ENCODE measurements at regions not wholly inside any gene's neighbourhood (a gene's known extent, or its start where the extent isn't known, plus 50 kb on each side); places are given as distances from the start of the nearest gene placed in this dataset.

DNA sequence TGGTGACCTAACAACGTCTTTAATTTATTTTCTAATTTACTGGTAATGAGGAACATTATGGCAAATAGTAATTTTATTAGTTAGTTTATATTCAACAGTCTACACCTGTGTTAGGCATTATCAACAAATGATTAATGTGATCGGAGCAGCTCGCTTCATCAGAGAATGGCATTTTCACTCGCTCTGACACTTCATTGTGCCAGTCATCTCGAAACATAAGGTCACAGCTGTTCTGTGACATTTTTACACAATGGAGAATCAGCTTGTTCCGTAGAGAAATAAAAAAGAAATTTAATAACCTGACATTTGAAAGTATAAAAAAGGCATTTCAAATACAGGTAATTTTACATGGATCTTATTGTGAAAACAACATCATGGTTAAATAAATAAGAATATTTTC lies 858.4 kb downstream of the SLITRK6 start:
- H3K4me3 ChIP-seq, result no peak overlapping the region
- H3K36me3 ChIP-seq, result no peaks in the 10 kb centered on the region
- WGBS, 2 donors, result 45 to 51% methylated on average over 6 of the region's 6 CpGs
- TF ChIP-seq POLR2A (IDR thresholded peaks at IDR 0.05) (no peak), EP300 (IDR thresholded peaks at IDR 0.05) (no peak)
- TF ChIP-seq, protein P1, sequence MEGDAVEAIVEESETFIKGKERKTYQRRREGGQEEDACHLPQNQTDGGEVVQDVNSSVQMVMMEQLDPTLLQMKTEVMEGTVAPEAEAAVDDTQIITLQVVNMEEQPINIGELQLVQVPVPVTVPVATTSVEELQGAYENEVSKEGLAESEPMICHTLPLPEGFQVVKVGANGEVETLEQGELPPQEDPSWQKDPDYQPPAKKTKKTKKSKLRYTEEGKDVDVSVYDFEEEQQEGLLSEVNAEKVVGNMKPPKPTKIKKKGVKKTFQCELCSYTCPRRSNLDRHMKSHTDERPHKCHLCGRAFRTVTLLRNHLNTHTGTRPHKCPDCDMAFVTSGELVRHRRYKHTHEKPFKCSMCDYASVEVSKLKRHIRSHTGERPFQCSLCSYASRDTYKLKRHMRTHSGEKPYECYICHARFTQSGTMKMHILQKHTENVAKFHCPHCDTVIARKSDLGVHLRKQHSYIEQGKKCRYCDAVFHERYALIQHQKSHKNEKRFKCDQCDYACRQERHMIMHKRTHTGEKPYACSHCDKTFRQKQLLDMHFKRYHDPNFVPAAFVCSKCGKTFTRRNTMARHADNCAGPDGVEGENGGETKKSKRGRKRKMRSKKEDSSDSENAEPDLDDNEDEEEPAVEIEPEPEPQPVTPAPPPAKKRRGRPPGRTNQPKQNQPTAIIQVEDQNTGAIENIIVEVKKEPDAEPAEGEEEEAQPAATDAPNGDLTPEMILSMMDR (IDR thresholded peaks at IDR 0.05), result no peak
- H3K27me3 ChIP-seq, result no peaks in the 10 kb centered on the region
- DNase-seq (ENCODE audit: low spot score in 2 of 2), result no peak
- H3K27ac ChIP-seq, result no peak overlapping the region
- H3K9me3 ChIP-seq, result no peaks in the 10 kb centered on the region
- H3K4me1 ChIP-seq, result peaks cover 0 to 1% (median 0%) of the 10 kb centered on the region in 4 donors

DNA sequence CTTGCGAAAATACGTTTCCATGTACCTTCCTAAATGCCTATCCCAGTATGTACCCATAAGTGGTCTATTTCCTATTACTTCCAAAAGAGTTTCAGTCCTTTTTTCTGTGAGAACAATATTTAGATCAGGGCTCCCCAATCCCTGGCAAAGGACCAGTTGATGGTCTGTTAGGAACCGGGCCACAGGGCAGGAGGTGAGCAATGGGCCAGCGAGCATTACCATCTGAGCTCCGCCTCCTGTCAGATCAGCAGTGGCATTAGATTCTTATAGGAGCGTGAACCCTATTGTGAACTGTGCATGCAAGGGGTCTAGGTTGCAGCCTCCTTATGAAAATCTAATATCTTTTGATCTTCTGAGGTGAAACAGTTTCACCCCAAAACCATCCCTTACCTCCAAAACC lies 859.1 kb downstream of the SLITRK6 start:
- Histone ChIP-seq H3K36me3 (no peaks in the 10 kb centered on the region), H3K9me3 (no peaks in the 10 kb centered on the region), H3K27ac (no peak overlapping the region), H3K27me3 (no peaks in the 10 kb centered on the region), H3K4me1 (peaks cover 0 to 8% (median 0%) of the 10 kb centered on the region in 4 donors), H3K4me3 (no peak overlapping the region)
- DNase-seq (ENCODE audit: low spot score in 2 of 2), result no peak
- TF ChIP-seq POLR2A (IDR thresholded peaks at IDR 0.05), result no peak
- no peak for TF ChIP-seq EP300 (IDR thresholded peaks at IDR 0.05)
- TF ChIP-seq, protein P1 (IDR thresholded peaks at IDR 0.05), result no peak
- 83 to 91% methylated on average over 6 of the region's 6 CpGs for WGBS, 2 donors

DNA sequence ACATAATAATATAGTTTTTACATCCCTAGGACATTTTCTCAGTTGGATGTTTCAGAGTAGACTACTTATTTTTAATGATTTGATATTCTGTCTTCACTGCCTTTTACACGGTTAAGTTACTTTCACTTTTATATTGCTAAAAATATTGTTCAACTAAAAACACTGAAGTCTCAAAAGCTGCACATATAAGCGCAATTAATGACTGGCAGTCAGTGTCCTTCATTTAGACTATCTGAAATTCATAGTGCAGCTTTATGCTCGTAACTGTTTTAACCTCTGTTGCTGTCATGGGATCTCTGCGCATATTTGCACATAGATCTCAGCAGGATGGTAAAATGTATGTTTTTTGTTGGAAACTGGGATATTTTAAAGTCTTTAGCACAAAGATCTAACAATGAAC lies 864.3 kb downstream of the SLITRK6 start:
- TF ChIP-seq, protein P1 (IDR thresholded peaks at IDR 0.05), result no peak
- TF ChIP-seq EP300 (IDR thresholded peaks at IDR 0.05) (no peak), POLR2A (IDR thresholded peaks at IDR 0.05) (no peak)
- H3K27me3 ChIP-seq, result no peaks in the 10 kb centered on the region
- no peak for DNase-seq (ENCODE audit: low spot score in 2 of 2)
- H3K9me3 ChIP-seq, result no peaks in the 10 kb centered on the region
- H3K4me1 ChIP-seq, result peaks cover 0 to 10% (median 2%) of the 10 kb centered on the region in 4 donors
- 16 to 21% methylated on average over 4 of the region's 4 CpGs for WGBS, 2 donors
- no peaks in the 10 kb centered on the region for H3K36me3 ChIP-seq
- H3K27ac ChIP-seq, result no peak overlapping the region
- peak overlapping the region in 3 of 4 donors; percentile 16 to 35 (median 19) for H3K4me3 ChIP-seq

DNA sequence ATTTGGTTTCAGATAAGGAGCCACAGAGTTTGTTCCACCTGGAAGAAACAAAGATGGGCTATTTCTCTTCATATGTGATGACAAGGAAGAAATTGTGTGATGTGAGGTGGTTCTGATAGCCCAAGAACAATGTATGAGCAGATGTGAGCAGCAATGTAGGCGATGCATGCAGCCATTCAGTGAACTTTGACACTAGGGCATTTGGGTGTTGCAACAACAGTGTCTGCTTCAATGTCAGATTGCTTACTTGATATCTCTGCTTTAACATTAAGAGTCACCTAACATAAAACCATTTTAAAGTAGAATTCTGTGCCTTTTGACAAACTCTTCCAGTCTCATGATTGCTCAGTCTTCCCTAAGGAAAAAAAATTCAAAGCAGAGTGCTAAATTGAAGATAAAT lies 865.4 kb downstream of the SLITRK6 start:
- TF ChIP-seq POLR2A (IDR thresholded peaks at IDR 0.05) (no peak), EP300 (IDR thresholded peaks at IDR 0.05) (no peak)
- DNase-seq (ENCODE audit: low spot score in 2 of 2), result no peak
- H3K9me3 ChIP-seq, result no peaks in the 10 kb centered on the region
- H3K4me1 ChIP-seq, result peaks cover 0 to 10% (median 2%) of the 10 kb centered on the region in 4 donors
- no peak overlapping the region for H3K27ac ChIP-seq
- H3K4me3 ChIP-seq, result no peak overlapping the region
- H3K27me3 ChIP-seq, result no peaks in the 10 kb centered on the region
- WGBS, 2 donors, result 92 to 93% methylated on average over 1 of the region's 1 CpG
- no peaks in the 10 kb centered on the region for H3K36me3 ChIP-seq

DNA sequence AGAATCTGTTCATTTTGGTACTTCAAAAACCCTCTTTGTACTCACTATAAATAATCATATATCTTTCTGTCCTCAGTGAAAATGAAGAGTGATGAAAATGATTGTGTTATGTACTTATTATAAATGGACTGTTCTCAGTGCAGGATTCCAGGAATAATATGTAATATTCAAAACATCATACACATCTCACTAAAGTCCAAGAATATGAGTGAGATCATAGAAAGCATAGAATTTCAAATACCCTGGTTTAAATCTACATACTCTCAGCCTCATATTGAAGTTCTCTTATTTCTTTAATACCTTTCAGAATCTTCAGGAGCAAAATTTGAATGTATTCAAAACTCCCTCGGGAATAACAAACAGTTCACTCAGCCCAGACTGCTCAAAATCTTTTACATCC lies 868.0 kb downstream of the SLITRK6 start:
- no peak for TF ChIP-seq EP300 (IDR thresholded peaks at IDR 0.05)
- TF ChIP-seq, protein P1 (IDR thresholded peaks at IDR 0.05), result no peak
- TF ChIP-seq POLR2A (IDR thresholded peaks at IDR 0.05), result no peak
- H3K4me3 ChIP-seq, result no peak overlapping the region
- no peaks in the 10 kb centered on the region for H3K27me3 ChIP-seq
- H3K36me3 ChIP-seq, result no peaks in the 10 kb centered on the region
- 35 to 61% methylated on average over 1 of the region's 1 CpG for WGBS, 2 donors
- no peak overlapping the region for H3K27ac ChIP-seq
- H3K9me3 ChIP-seq, result no peaks in the 10 kb centered on the region
- peaks cover 0 to 10% (median 2%) of the 10 kb centered on the region in 4 donors for H3K4me1 ChIP-seq
- DNase-seq (ENCODE audit: low spot score in 2 of 2), result no peak

All from tibial nerve (tissue), 4 donors.